ENCODE measurements at regions not wholly inside any gene's neighbourhood (a gene's known extent, or its start where the extent isn't known, plus 50 kb on each side); places are given as distances from the start of the nearest gene placed in this dataset.

- intact Hi-C loops (cut with DNase I): no loop called here
- H3K27ac ChIP-seq: no peak overlapping the region
These were observed 577.1 kb upstream of the KLHL29 start for GRCh38 chr2:22807872-22808271.

GRCh38 chr2:22810602-22811001, 574.4 kb upstream of the KLHL29 start:
- H3K4me1 ChIP-seq: no peaks in the 10 kb centered on the region
- H3K9me3 ChIP-seq: no peaks in the 10 kb centered on the region
- no peak for DNase-seq (ENCODE audit: extremely low spot score in 2 of 2)
- H3K27ac ChIP-seq: no peak overlapping the region
- H3K4me3 ChIP-seq: no peak overlapping the region
- intact Hi-C loops (cut with DNase I): loop anchor here (5.0 kb wide), 1 partner anchor 653 kb away; no protein-coding TSS in a partner anchor
- no peaks in the 10 kb centered on the region for H3K27me3 ChIP-seq
- no peaks in the 10 kb centered on the region for H3K36me3 ChIP-seq
- TF ChIP-seq POLR2AphosphoS5 (IDR thresholded peaks at IDR 0.05; ENCODE audit: insufficient read depth in 1 of 2, low read depth in 1 of 2) (no peak), POLR2A (IDR thresholded peaks at IDR 0.05) (no peak), CTCF (IDR thresholded peaks at IDR 0.05) (no peak)

More at GRCh38 chr2:22807872-22808271, 577.1 kb upstream of the KLHL29 start:
- TF ChIP-seq CTCF (IDR thresholded peaks at IDR 0.05): no peak
- TF ChIP-seq POLR2A (IDR thresholded peaks at IDR 0.05): no peak
- TF ChIP-seq POLR2AphosphoS5 (IDR thresholded peaks at IDR 0.05; ENCODE audit: insufficient read depth in 1 of 2, low read depth in 1 of 2): no peak
- H3K36me3 ChIP-seq: no peaks in the 10 kb centered on the region
- H3K4me3 ChIP-seq: no peak overlapping the region
- no peaks in the 10 kb centered on the region for H3K4me1 ChIP-seq
- no peaks in the 10 kb centered on the region for H3K9me3 ChIP-seq
- DNase-seq (ENCODE audit: extremely low spot score in 2 of 2): no peak
- no peaks in the 10 kb centered on the region for H3K27me3 ChIP-seq

GRCh38 chr2:22812065-22812680, 572.8 kb upstream of the KLHL29 start:
- no peaks in the 10 kb centered on the region for H3K4me1 ChIP-seq
- no peak overlapping the region for H3K27ac ChIP-seq
- no peaks in the 10 kb centered on the region for H3K9me3 ChIP-seq
- no peak for DNase-seq (ENCODE audit: extremely low spot score in 2 of 2)
- H3K27me3 ChIP-seq: no peaks in the 10 kb centered on the region
- no peak for TF ChIP-seq POLR2A (IDR thresholded peaks at IDR 0.05)
- TF ChIP-seq CTCF (IDR thresholded peaks at IDR 0.05): no peak
- TF ChIP-seq POLR2AphosphoS5 (IDR thresholded peaks at IDR 0.05; ENCODE audit: insufficient read depth in 1 of 2, low read depth in 1 of 2): no peak
- H3K36me3 ChIP-seq: no peaks in the 10 kb centered on the region
- H3K4me3 ChIP-seq: no peak overlapping the region
- intact Hi-C loops (cut with DNase I): loop anchor here (5.0 kb wide), 1 partner anchor 655 kb away; no protein-coding TSS in a partner anchor

- no peaks in the 10 kb centered on the region for H3K36me3 ChIP-seq
- no peak for DNase-seq (ENCODE audit: extremely low spot score in 2 of 2)
- intact Hi-C loops (cut with DNase I): no loop called here
These were observed 567.8 kb upstream of the KLHL29 start for GRCh38 chr2:22817197-22817596.

More at GRCh38 chr2:22817197-22817596, 567.8 kb upstream of the KLHL29 start:
- Histone ChIP-seq H3K27me3 (no peaks in the 10 kb centered on the region), H3K27ac (no peak overlapping the region), H3K4me3 (no peak overlapping the region), H3K4me1 (no peaks in the 10 kb centered on the region), H3K9me3 (no peaks in the 10 kb centered on the region)
- TF ChIP-seq POLR2AphosphoS5 (IDR thresholded peaks at IDR 0.05; ENCODE audit: insufficient read depth in 1 of 2, low read depth in 1 of 2) (no peak), POLR2A (IDR thresholded peaks at IDR 0.05) (no peak), CTCF (IDR thresholded peaks at IDR 0.05) (no peak)

Measured in vagina (tissue), 2 donors.